Limb (tissue), 2 donors: ENCODE measurements at regions not wholly inside any gene's neighbourhood (a gene's known extent, or its start where the extent isn't known, plus 50 kb on each side); places are given as distances from the start of the nearest gene placed in this dataset.

Source experiments
- DNase-seq, 2 donors: peaks; one replicate each; pipeline ENCODE4 v3.0.0-alpha.2; 2016; ENCODE audit errors: extremely low spot score in 2 of 2

- DNase-seq = no peak
These were observed 463.9 kb downstream of the GALC start for GRCh38 chr14:87529081-87529480.

GRCh38 chr14:87526731-87527130, 466.3 kb downstream of the GALC start:
- DNase-seq = no peak

- DNase-seq = no peak
These were observed 469.0 kb downstream of the GALC start for GRCh38 chr14:87524011-87524410.

- DNase-seq = no peak
These were observed 470.4 kb downstream of the GALC start for GRCh38 chr14:87522575-87522974.

GRCh38 chr14:87508333-87508732, 484.6 kb downstream of the GALC start:
- no peak for DNase-seq

GRCh38 chr14:87503711-87504110, 489.3 kb downstream of the GALC start:
- DNase-seq = no peak

GRCh38 chr14:87497301-87497700, 495.7 kb downstream of the GALC start:
- no peak for DNase-seq

- DNase-seq = no peak
These were observed 499.0 kb downstream of the GALC start for GRCh38 chr14:87494010-87494409.

GRCh38 chr14:87492561-87492960, 500.4 kb downstream of the GALC start:
- peak in 1 of 2 donors; percentile 54 for DNase-seq

- no peak for DNase-seq
These were observed 501.2 kb downstream of the GALC start for GRCh38 chr14:87491816-87492215.

GRCh38 chr14:87489196-87489819, 503.7 kb downstream of the GALC start:
- no peak for DNase-seq

GRCh38 chr14:87483271-87484260, 509.4 kb downstream of the GALC start:
- no peak for DNase-seq

GRCh38 chr14:87468531-87468930, 524.5 kb downstream of the GALC start:
- DNase-seq = no peak

GRCh38 chr14:87467578-87467977, 525.4 kb downstream of the GALC start:
- no peak for DNase-seq

- no peak for DNase-seq
These were observed 527.2 kb downstream of the GALC start for GRCh38 chr14:87465770-87466169.

GRCh38 chr14:87461704-87462103, 531.3 kb downstream of the GALC start:
- DNase-seq = no peak

GRCh38 chr14:87457720-87458119, 535.3 kb downstream of the GALC start:
- DNase-seq = no peak

- no peak for DNase-seq
These were observed 542.8 kb downstream of the GALC start for GRCh38 chr14:87450193-87450592.

- DNase-seq = no peak
These were observed 544.0 kb downstream of the GALC start for GRCh38 chr14:87449016-87449415.

GRCh38 chr14:87443787-87444186, 549.2 kb downstream of the GALC start:
- DNase-seq = no peak

- DNase-seq = no peak
These were observed 549.9 kb downstream of the GALC start for GRCh38 chr14:87443039-87443438.

- no peak for DNase-seq
These were observed 555.8 kb downstream of the GALC start for GRCh38 chr14:87437158-87437557.

GRCh38 chr14:87434680-87435079, 558.3 kb downstream of the GALC start:
- DNase-seq = no peak
